Stomach smooth muscle (tissue), 2 donors: ENCODE measurements at regions not wholly inside any gene's neighbourhood (a gene's known extent, or its start where the extent isn't known, plus 50 kb on each side); places are given as distances from the start of the nearest gene placed in this dataset.

Source experiments
- H3K27ac ChIP-seq: one replicate; pipeline ENCODE4 v1.7.0; 2013; ENCODE audit warnings: mild to moderate bottlenecking, low read length, inconsistent platforms
- H3K27me3 ChIP-seq, 2 donors: one replicate each; pipeline ENCODE4 v1.7.0; 2013; ENCODE audit warnings: low read length in 2 of 2; ENCODE audit not compliant: insufficient read depth in 2 of 2, control insufficient read depth in 1 of 2
- H3K36me3 ChIP-seq, 2 donors: one replicate each; pipeline ENCODE4 v1.7.0; 2013; ENCODE audit warnings: low read length in 2 of 2; ENCODE audit not compliant: control insufficient read depth in 2 of 2, insufficient read depth in 2 of 2
- H3K4me1 ChIP-seq: one replicate; pipeline ENCODE4 v1.7.0; 2013; ENCODE audit warnings: low read length; ENCODE audit not compliant: control insufficient read depth, insufficient read depth
- H3K4me3 ChIP-seq, 2 donors: one replicate each; pipeline ENCODE4 v1.7.0; 2013; ENCODE audit warnings: low read length in 2 of 2
- H3K9ac ChIP-seq, 2 donors: one replicate each; pipeline ENCODE4 v1.7.0; 2013; ENCODE audit warnings: low read length in 2 of 2, mild to moderate bottlenecking in 1 of 2
- H3K9me3 ChIP-seq, 2 donors: one replicate each; pipeline ENCODE4 v1.7.0; 2013; ENCODE audit warnings: low read length in 2 of 2; ENCODE audit not compliant: control insufficient read depth in 2 of 2
- donor health status: healthy.
- donor health status: Pancreatic carcinoma.

GRCh38 chr5:2240118-2240904, 357.6 kb upstream of the IRX4 start:
- H3K4me1 ChIP-seq: no peaks in the 10 kb centered on the region
- no peak overlapping the region for H3K4me3 ChIP-seq
- peaks cover 5 to 8% of the 10 kb centered on the region in 2 donors for H3K9me3 ChIP-seq
- no peaks in the 10 kb centered on the region for H3K36me3 ChIP-seq
- no peak overlapping the region for H3K27ac ChIP-seq
- no peak overlapping the region for H3K9ac ChIP-seq
- peaks cover 0 to 2% of the 10 kb centered on the region in 2 donors for H3K27me3 ChIP-seq

GRCh38 chr5:2239201-2239910, 356.6 kb upstream of the IRX4 start:
- H3K27me3 ChIP-seq: peaks cover 0 to 2% of the 10 kb centered on the region in 2 donors
- peaks cover 5 to 8% of the 10 kb centered on the region in 2 donors for H3K9me3 ChIP-seq
- H3K27ac ChIP-seq: no peak overlapping the region
- H3K4me1 ChIP-seq: no peaks in the 10 kb centered on the region
- H3K36me3 ChIP-seq: no peaks in the 10 kb centered on the region
- H3K4me3 ChIP-seq: no peak overlapping the region
- H3K9ac ChIP-seq: no peak overlapping the region

GRCh38 chr5:2238732-2239131, 356.0 kb upstream of the IRX4 start:
- Histone ChIP-seq H3K9ac (no peak overlapping the region), H3K9me3 (peaks cover 3 to 5% of the 10 kb centered on the region in 2 donors), H3K27me3 (peaks cover 0 to 2% of the 10 kb centered on the region in 2 donors), H3K36me3 (no peaks in the 10 kb centered on the region), H3K4me3 (no peak overlapping the region), H3K27ac (no peak overlapping the region), H3K4me1 (no peaks in the 10 kb centered on the region)

- H3K4me1 ChIP-seq: no peaks in the 10 kb centered on the region
- H3K36me3 ChIP-seq: no peaks in the 10 kb centered on the region
- H3K9ac ChIP-seq: no peak overlapping the region
- no peaks in the 10 kb centered on the region for H3K27me3 ChIP-seq
- H3K9me3 ChIP-seq: no peaks in the 10 kb centered on the region
- H3K4me3 ChIP-seq: no peak overlapping the region
- H3K27ac ChIP-seq: no peak overlapping the region
Measured at GRCh38 chr5:2227433-2227832, 344.7 kb upstream of the IRX4 start.

GRCh38 chr5:2224689-2225088, 342.0 kb upstream of the IRX4 start:
- H3K4me3 ChIP-seq: no peak overlapping the region
- H3K9ac ChIP-seq: no peak overlapping the region
- no peaks in the 10 kb centered on the region for H3K4me1 ChIP-seq
- no peak overlapping the region for H3K27ac ChIP-seq
- H3K36me3 ChIP-seq: no peaks in the 10 kb centered on the region
- H3K9me3 ChIP-seq: no peaks in the 10 kb centered on the region
- no peaks in the 10 kb centered on the region for H3K27me3 ChIP-seq

GRCh38 chr5:2223303-2223702, 340.6 kb upstream of the IRX4 start:
- Histone ChIP-seq H3K9ac (no peak overlapping the region), H3K4me1 (no peaks in the 10 kb centered on the region), H3K9me3 (no peaks in the 10 kb centered on the region), H3K27ac (no peak overlapping the region), H3K4me3 (no peak overlapping the region), H3K27me3 (no peaks in the 10 kb centered on the region), H3K36me3 (no peaks in the 10 kb centered on the region)

GRCh38 chr5:2222246-2222992, 339.7 kb upstream of the IRX4 start:
- no peak overlapping the region for H3K9ac ChIP-seq

GRCh38 chr5:2221450-2221849, 338.7 kb upstream of the IRX4 start:
- Histone ChIP-seq H3K4me1 (no peaks in the 10 kb centered on the region), H3K27me3 (peaks cover 0 to 3% of the 10 kb centered on the region in 2 donors), H3K27ac (no peak overlapping the region), H3K4me3 (no peak overlapping the region), H3K36me3 (no peaks in the 10 kb centered on the region), H3K9me3 (no peaks in the 10 kb centered on the region), H3K9ac (no peak overlapping the region)

More at GRCh38 chr5:2222246-2222992, 339.7 kb upstream of the IRX4 start:
- Histone ChIP-seq H3K4me1 (no peaks in the 10 kb centered on the region), H3K36me3 (no peaks in the 10 kb centered on the region), H3K27ac (no peak overlapping the region), H3K4me3 (no peak overlapping the region), H3K27me3 (no peaks in the 10 kb centered on the region), H3K9me3 (no peaks in the 10 kb centered on the region)

- no peaks in the 10 kb centered on the region for H3K36me3 ChIP-seq
- peaks cover 0 to 3% of the 10 kb centered on the region in 2 donors for H3K27me3 ChIP-seq
- H3K4me3 ChIP-seq: no peak overlapping the region
- no peaks in the 10 kb centered on the region for H3K4me1 ChIP-seq
- no peaks in the 10 kb centered on the region for H3K9me3 ChIP-seq
- H3K27ac ChIP-seq: no peak overlapping the region
- H3K9ac ChIP-seq: no peak overlapping the region
Measured at GRCh38 chr5:2220741-2221140, 338.0 kb upstream of the IRX4 start.

GRCh38 chr5:2219149-2219776, 336.5 kb upstream of the IRX4 start:
- no peak overlapping the region for H3K4me3 ChIP-seq
- H3K4me1 ChIP-seq: no peaks in the 10 kb centered on the region
- H3K27me3 ChIP-seq: peaks cover 0 to 3% of the 10 kb centered on the region in 2 donors
- no peak overlapping the region for H3K27ac ChIP-seq
- H3K36me3 ChIP-seq: no peaks in the 10 kb centered on the region
- no peak overlapping the region for H3K9ac ChIP-seq
- no peaks in the 10 kb centered on the region for H3K9me3 ChIP-seq
